Upper lobe of right lung (tissue), 1 donor: ENCODE measurements at regions not wholly inside any gene's neighbourhood (a gene's known extent, or its start where the extent isn't known, plus 50 kb on each side); places are given as distances from the start of the nearest gene placed in this dataset.
A peak's percentile ranks its signal among the peaks of the same experiment; 100 is the strongest.
"Not testable (repeated sequence)": the region's sequence is repeated elsewhere in the genome, so short reads cannot be mapped to it uniquely, and the experiment has no call there.

Experiments used
- ATAC-seq: fragments of 200-7000 bp; cut with Tn5 transposase; one replicate; pipeline ENCODE4 v1.9.1; 2020; ENCODE audit warnings: mild to moderate bottlenecking, moderate library complexity
- DNase-seq: peaks from one replicate; pipeline ENCODE4 v3.0.0-alpha.2; 2020
- H3K27ac ChIP-seq: fragments of 200-600 bp; one replicate; pipeline ENCODE4 v1.8.0; 2022
- H3K27me3 ChIP-seq: fragments of 200-600 bp; one replicate; pipeline ENCODE4 v1.8.0; 2022; ENCODE audit warnings: mild to moderate bottlenecking
- H3K36me3 ChIP-seq: fragments of 200-600 bp; one replicate; pipeline ENCODE4 v1.8.0; 2022
- H3K4me1 ChIP-seq: fragments of 200-600 bp; one replicate; pipeline ENCODE4 v1.8.0; 2022
- H3K4me3 ChIP-seq: fragments of 200-600 bp; one replicate; pipeline ENCODE4 v1.8.0; 2022; ENCODE audit warnings: mild to moderate bottlenecking
- H3K9me3 ChIP-seq: fragments of 200-600 bp; one replicate; pipeline ENCODE4 v1.8.0; 2022
- CTCF ChIP-seq: fragments of 200-600 bp; IDR thresholded peaks from one replicate; pipeline ENCODE4 v1.8.0; 2022; ENCODE audit warnings: antibody characterized with exemption
- intact Hi-C: fragments of 100-400 bp; cut with DNase I; formaldehyde crosslinking; loops from one replicate; pipeline ENCODE4 v1.11.0; 2022
- donor health status: DM: no; HTN: yes; CAD: no; lungs with severe emphysema.

GRCh38 chr11:121374286-121374985 lies 77.7 kb upstream of the SORL1 start:
- no peak for TF ChIP-seq CTCF
- DNase-seq (no peak), ATAC-seq (no peak)
- H3K27me3 ChIP-seq, result no peaks in the 10 kb centered on the region
- no peaks in the 10 kb centered on the region for H3K9me3 ChIP-seq
- no peak overlapping the region for H3K4me3 ChIP-seq
- no peaks in the 10 kb centered on the region for H3K4me1 ChIP-seq
- intact Hi-C loops, result no loop called here
- no peaks in the 10 kb centered on the region for H3K36me3 ChIP-seq
- no peak overlapping the region for H3K27ac ChIP-seq

GRCh38 chr11:121376130-121376529 lies 76.0 kb upstream of the SORL1 start:
- no peak for TF ChIP-seq CTCF
- no peaks in the 10 kb centered on the region for H3K36me3 ChIP-seq
- no peaks in the 10 kb centered on the region for H3K27me3 ChIP-seq
- intact Hi-C loops, result no loop called here
- no peak overlapping the region for H3K4me3 ChIP-seq
- ATAC-seq (peak; percentile 61), DNase-seq (no peak)
- no peaks in the 10 kb centered on the region for H3K9me3 ChIP-seq
- H3K4me1 ChIP-seq, result no peaks in the 10 kb centered on the region
- no peak overlapping the region for H3K27ac ChIP-seq

- intact Hi-C loops, H3K27ac ChIP-seq, H3K4me1 ChIP-seq, H3K27me3 ChIP-seq, ATAC-seq, H3K36me3 ChIP-seq, H3K9me3 ChIP-seq, H3K4me3 ChIP-seq, DNase-seq: not testable (repeated sequence)
These were observed 72.8 kb upstream of the SORL1 start for GRCh38 chr11:121379145-121379810.

- H3K27ac ChIP-seq, result no peak overlapping the region
- H3K27me3 ChIP-seq, result no peaks in the 10 kb centered on the region
- H3K36me3 ChIP-seq, result no peaks in the 10 kb centered on the region
- H3K4me1 ChIP-seq, result no peaks in the 10 kb centered on the region
- no peak for TF ChIP-seq CTCF
- no peaks in the 10 kb centered on the region for H3K9me3 ChIP-seq
- DNase-seq (no peak), ATAC-seq (no peak)
- no peak overlapping the region for H3K4me3 ChIP-seq
- intact Hi-C loops, result no loop called here
These were observed 68.4 kb upstream of the SORL1 start for GRCh38 chr11:121383716-121384115.

- no peaks in the 10 kb centered on the region for H3K9me3 ChIP-seq
- H3K4me1 ChIP-seq, result no peaks in the 10 kb centered on the region
- H3K27me3 ChIP-seq, result no peaks in the 10 kb centered on the region
- DNase-seq, result no peak
- no peaks in the 10 kb centered on the region for H3K36me3 ChIP-seq
- ATAC-seq, result no peak
- no peak overlapping the region for H3K4me3 ChIP-seq
- intact Hi-C loops, result no loop called here
- no peak overlapping the region for H3K27ac ChIP-seq
- no peak for TF ChIP-seq CTCF
These were observed 66.4 kb upstream of the SORL1 start for GRCh38 chr11:121385688-121386087.
